ENCODE measurements at regions not wholly inside any gene's neighbourhood (a gene's known extent, or its start where the extent isn't known, plus 50 kb on each side); places are given as distances from the start of the nearest gene placed in this dataset.

GRCh38 chr16:61182391-61182790 lies 853.8 kb downstream of the CDH8 start:
- intact Hi-C loops (cut with DNase I; ENCODE audit: low total_unique reads) = no loop called here
- DNase-seq (ENCODE audit: low spot score in 2 of 2) = no peak
- no peak for TF ChIP-seq POLR2A (IDR thresholded peaks at IDR 0.05)
- TF ChIP-seq, protein P1, sequence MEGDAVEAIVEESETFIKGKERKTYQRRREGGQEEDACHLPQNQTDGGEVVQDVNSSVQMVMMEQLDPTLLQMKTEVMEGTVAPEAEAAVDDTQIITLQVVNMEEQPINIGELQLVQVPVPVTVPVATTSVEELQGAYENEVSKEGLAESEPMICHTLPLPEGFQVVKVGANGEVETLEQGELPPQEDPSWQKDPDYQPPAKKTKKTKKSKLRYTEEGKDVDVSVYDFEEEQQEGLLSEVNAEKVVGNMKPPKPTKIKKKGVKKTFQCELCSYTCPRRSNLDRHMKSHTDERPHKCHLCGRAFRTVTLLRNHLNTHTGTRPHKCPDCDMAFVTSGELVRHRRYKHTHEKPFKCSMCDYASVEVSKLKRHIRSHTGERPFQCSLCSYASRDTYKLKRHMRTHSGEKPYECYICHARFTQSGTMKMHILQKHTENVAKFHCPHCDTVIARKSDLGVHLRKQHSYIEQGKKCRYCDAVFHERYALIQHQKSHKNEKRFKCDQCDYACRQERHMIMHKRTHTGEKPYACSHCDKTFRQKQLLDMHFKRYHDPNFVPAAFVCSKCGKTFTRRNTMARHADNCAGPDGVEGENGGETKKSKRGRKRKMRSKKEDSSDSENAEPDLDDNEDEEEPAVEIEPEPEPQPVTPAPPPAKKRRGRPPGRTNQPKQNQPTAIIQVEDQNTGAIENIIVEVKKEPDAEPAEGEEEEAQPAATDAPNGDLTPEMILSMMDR (IDR thresholded peaks at IDR 0.05) = no peak
- no peak overlapping the region for H3K4me3 ChIP-seq (ENCODE audit: low read depth, poor library complexity, severe bottlenecking)
- WGBS, 2 donors = 27 to 39% methylated on average over 1 of the region's 1 CpG

DNA sequence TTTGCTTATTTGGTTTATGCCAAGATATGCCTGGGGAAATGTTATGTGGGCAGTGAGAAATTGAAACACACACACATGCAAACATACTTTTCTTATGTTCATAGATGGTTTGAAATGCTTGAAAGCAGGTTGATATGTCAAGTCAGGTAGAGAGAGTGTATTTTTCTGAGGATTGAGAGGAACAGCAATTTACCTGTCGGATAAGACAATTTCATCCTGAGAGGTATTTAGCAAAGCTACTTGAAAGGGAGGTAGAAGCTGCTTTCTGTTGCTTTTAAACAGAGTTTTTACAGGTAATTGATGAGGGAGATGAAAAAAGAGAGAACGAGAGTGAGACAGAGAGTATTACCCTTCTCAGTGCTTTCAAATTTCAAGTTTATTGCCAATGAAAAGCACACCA lies 854.3 kb downstream of the CDH8 start:
- WGBS, 2 donors = 65 to 73% methylated on average over 2 of the region's 2 CpGs
- intact Hi-C loops (cut with DNase I; ENCODE audit: low total_unique reads) = no loop called here
- H3K4me3 ChIP-seq (ENCODE audit: low read depth, poor library complexity, severe bottlenecking) = no peak overlapping the region
- no peak for DNase-seq (ENCODE audit: low spot score in 2 of 2)
- TF ChIP-seq, protein P1 (IDR thresholded peaks at IDR 0.05) = no peak
- TF ChIP-seq POLR2A (IDR thresholded peaks at IDR 0.05) = no peak

DNA sequence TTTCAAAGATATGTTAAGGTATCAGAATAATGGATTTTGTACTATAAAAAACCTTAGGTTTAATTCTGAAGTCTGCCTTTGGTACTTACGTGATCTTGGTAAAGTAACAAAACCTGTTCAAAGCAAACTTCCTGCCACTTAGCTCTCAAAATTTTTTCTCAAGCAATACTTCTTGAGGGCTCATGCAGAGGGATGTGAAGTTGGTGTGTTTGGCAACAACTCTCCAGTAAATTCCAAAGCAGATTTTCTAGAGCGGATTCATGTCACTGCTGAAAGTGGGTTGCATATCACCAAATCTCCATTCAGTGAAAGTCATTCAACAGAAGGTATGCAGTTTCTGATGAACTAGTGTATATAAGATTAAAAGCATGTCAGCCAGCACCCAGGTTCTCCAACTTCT lies 856.7 kb downstream of the CDH8 start:
- no peak for DNase-seq (ENCODE audit: low spot score in 2 of 2)
- intact Hi-C loops (cut with DNase I; ENCODE audit: low total_unique reads) = no loop called here
- TF ChIP-seq, protein P1 (IDR thresholded peaks at IDR 0.05) = no peak
- TF ChIP-seq POLR2A (IDR thresholded peaks at IDR 0.05) = no peak
- no peak overlapping the region for H3K4me3 ChIP-seq (ENCODE audit: low read depth, poor library complexity, severe bottlenecking)
- WGBS, 2 donors = 57 to 66% methylated on average over 2 of the region's 2 CpGs

DNA sequence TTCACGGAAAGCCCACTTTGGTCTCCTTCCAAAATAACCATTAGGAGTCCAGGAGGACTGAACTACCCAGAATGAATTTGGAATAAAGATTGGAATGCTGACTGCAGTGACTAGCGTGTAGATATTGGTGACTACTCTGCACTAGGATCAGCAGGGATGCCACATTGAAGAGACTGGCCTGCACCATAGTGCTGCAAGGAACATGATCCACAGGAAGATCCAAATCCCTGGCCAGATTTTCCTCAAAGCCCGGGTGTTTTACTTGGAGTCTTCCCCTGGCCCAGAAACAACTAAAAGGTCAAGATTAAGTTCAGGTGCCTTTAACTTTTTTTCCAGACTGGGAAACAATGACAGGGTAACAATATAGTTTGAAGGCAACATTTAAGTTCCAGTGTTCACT lies 870.4 kb downstream of the CDH8 start:
- no peak for DNase-seq (ENCODE audit: low spot score in 2 of 2)
- intact Hi-C loops (cut with DNase I; ENCODE audit: low total_unique reads) = no loop called here
- WGBS, 2 donors = 76 to 80% methylated on average over 3 of the region's 3 CpGs
- TF ChIP-seq, protein P1 (IDR thresholded peaks at IDR 0.05) = no peak
- no peak for TF ChIP-seq POLR2A (IDR thresholded peaks at IDR 0.05)
- no peak overlapping the region for H3K4me3 ChIP-seq (ENCODE audit: low read depth, poor library complexity, severe bottlenecking)

DNA sequence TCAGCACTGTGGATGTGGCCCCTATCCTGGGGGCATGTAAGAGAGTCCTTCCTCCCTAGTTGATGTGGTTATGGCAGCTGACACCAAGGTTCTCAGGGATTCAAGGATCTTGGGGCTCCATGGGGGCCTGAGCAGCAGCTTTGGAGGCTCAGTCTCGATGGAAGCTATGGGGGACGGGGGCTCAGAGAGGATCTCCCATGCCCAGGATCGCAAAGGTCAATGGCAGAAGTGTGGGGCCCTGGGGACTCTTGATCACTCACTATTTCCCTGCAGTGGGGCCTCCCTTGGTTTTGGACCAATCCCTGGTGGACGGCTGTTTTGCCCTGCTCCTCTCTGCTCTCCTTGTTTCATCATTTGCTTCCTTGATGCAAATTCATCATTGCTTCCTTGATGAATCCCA lies 885.9 kb downstream of the CDH8 start:
- DNase-seq (ENCODE audit: low spot score in 2 of 2) = no peak
- 81 to 99% methylated on average over 4 of the region's 4 CpGs for WGBS, 2 donors
- no peak overlapping the region for H3K4me3 ChIP-seq (ENCODE audit: low read depth, poor library complexity, severe bottlenecking)
- intact Hi-C loops (cut with DNase I; ENCODE audit: low total_unique reads) = no loop called here
- no peak for TF ChIP-seq POLR2A (IDR thresholded peaks at IDR 0.05)
- TF ChIP-seq, protein P1 (IDR thresholded peaks at IDR 0.05) = no peak

- DNase-seq (ENCODE audit: low spot score in 2 of 2) = no peak
- WGBS, 2 donors = 60 to 66% methylated on average over 5 of the region's 5 CpGs
- intact Hi-C loops (cut with DNase I; ENCODE audit: low total_unique reads) = no loop called here
- TF ChIP-seq, protein P1 (IDR thresholded peaks at IDR 0.05) = no peak
- no peak for TF ChIP-seq POLR2A (IDR thresholded peaks at IDR 0.05)
- H3K4me3 ChIP-seq (ENCODE audit: low read depth, poor library complexity, severe bottlenecking) = no peak overlapping the region
These were observed 886.5 kb downstream of the CDH8 start for GRCh38 chr16:61149709-61150108.

Measured in lower leg skin (tissue), 4 donors.